Neural crest cell (in vitro differentiated cells): ENCODE measurements at regions not wholly inside any gene's neighbourhood (a gene's known extent, or its start where the extent isn't known, plus 50 kb on each side); places are given as distances from the start of the nearest gene placed in this dataset.

Experiments used
- DNase-seq: peaks from one replicate; pipeline ENCODE4 v3.0.0; 2021; ENCODE audit warnings: low read depth, mixed read lengths, low spot score
- H3K27ac Mint-ChIP-seq: one replicate; pipeline ENCODE4 v1.8.0; 2021; ENCODE audit warnings: mild to moderate bottlenecking, mixed read lengths; ENCODE audit not compliant: unreplicated experiment
- H3K27me3 Mint-ChIP-seq: 2 replicates; pipeline ENCODE4 v1.8.0; 2021; ENCODE audit warnings: low read depth, mild to moderate bottlenecking, mixed read lengths
- H3K36me3 Mint-ChIP-seq: 2 replicates; pipeline ENCODE4 v1.8.0; 2021; ENCODE audit warnings: low read depth, mild to moderate bottlenecking, mixed read lengths
- H3K4me1 Mint-ChIP-seq: 2 replicates; pipeline ENCODE4 v1.8.0; 2021; ENCODE audit warnings: mixed read lengths
- H3K4me3 Mint-ChIP-seq: one replicate; pipeline ENCODE4 v1.8.0; 2021; ENCODE audit warnings: mild to moderate bottlenecking, mixed read lengths
- H3K9me3 Mint-ChIP-seq: 2 replicates; pipeline ENCODE4 v1.8.0; 2021; ENCODE audit warnings: mixed read lengths
- TF ChIP-seq, protein P1 (sequence below): fragments of 200-600 bp; sonication (generic); conservative IDR thresholded peaks from 2 replicates; pipeline ENCODE4 v1.5.0; 2021; ENCODE audit warnings: antibody characterized with exemption, mild to moderate bottlenecking

DNA sequence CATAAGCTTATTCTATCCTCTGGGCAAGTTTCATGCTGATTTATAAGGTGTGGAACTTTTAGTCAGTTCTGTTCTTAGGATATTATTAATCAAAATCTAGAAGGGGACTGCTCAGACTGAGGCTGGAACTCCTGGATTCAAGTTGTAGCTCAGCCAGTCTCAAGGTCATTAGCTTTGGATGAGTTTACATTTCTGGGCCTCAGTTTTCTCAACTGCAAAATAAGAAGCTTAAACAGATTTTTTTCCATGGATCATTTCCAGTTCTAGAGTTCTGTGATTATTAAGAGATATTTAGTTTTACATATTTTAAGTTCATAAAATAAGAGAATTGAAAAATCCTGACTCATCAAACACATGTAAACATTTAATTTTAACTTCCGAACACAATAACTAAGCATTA, 442.5 kb upstream of the PKDCC start:
- Mint-ChIP-seq H3K36me3 (no peaks in the 10 kb centered on the region), H3K9me3 (peaks cover 10% of the 10 kb centered on the region)

DNA sequence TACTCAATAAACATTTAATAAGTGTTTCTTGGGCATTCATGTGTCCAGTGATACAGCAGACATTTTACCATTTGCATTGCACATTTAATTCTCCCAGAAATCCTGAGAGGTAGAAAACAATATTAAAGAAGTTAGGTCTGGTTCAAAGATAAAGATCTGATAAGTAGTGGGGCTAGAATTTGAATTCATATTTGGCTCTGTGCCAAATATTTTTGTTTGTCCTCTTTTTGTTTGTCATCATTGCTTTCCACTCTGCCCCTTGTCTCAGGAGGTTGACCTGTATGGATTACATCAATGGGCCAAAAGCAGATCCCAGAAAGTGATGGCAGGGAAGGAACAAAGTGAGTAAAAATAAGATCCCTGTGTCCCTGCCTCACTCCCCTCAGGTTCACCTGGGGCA, 441.9 kb upstream of the PKDCC start:
- DNase-seq = no peak
- Mint-ChIP-seq H3K9me3 (peaks cover 10% of the 10 kb centered on the region), H3K27me3 (no peaks in the 10 kb centered on the region), H3K4me3 (no peak overlapping the region), H3K36me3 (no peaks in the 10 kb centered on the region), H3K27ac (no peak overlapping the region), H3K4me1 (no peaks in the 10 kb centered on the region)
- TF ChIP-seq, protein P1, sequence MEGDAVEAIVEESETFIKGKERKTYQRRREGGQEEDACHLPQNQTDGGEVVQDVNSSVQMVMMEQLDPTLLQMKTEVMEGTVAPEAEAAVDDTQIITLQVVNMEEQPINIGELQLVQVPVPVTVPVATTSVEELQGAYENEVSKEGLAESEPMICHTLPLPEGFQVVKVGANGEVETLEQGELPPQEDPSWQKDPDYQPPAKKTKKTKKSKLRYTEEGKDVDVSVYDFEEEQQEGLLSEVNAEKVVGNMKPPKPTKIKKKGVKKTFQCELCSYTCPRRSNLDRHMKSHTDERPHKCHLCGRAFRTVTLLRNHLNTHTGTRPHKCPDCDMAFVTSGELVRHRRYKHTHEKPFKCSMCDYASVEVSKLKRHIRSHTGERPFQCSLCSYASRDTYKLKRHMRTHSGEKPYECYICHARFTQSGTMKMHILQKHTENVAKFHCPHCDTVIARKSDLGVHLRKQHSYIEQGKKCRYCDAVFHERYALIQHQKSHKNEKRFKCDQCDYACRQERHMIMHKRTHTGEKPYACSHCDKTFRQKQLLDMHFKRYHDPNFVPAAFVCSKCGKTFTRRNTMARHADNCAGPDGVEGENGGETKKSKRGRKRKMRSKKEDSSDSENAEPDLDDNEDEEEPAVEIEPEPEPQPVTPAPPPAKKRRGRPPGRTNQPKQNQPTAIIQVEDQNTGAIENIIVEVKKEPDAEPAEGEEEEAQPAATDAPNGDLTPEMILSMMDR = no peak

More for the DNA sequence above, 442.5 kb upstream of the PKDCC start:
- Mint-ChIP-seq H3K4me3 (no peak overlapping the region), H3K27me3 (no peaks in the 10 kb centered on the region), H3K27ac (no peak overlapping the region), H3K4me1 (no peaks in the 10 kb centered on the region)
- TF ChIP-seq, protein P1 = no peak
- no peak for DNase-seq

DNA sequence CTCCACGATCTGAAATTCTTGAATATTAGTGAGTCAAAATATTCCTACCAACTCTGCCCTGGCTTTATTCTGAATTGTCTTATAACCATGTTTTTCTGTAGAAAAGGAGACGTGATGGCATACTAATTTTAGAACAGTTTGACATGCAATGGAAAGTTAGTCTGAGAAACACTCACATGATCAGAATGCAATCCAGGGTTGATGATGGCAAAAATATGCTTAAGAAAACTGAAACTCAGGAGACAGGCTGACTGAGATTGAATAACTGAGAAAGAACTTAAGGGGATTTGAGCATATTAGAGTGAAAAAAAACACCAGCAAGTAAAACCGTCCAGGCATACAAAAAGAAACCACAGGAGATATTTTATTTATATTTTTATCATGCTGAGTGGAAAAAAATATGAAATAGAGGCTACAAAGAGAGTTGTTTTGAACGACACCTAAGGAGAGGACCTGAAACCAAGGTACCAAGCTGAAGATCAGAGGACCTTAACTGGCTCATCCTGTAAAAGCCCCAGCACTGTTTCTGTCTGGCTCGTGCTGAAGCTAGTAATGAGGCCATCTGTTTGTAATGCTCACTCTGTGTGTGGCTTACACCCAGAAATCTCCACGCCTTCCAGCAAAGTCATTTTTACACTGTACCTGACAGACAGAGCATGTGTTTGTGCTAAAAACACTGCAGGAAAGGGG, 437.2 kb upstream of the PKDCC start:
- TF ChIP-seq, protein P1 = no peak
- H3K27ac Mint-ChIP-seq = no peak overlapping the region
- no peaks in the 10 kb centered on the region for H3K4me1 Mint-ChIP-seq

GRCh38 chr2:41618754-41619153, 429.1 kb upstream of the PKDCC start:
- no peaks in the 10 kb centered on the region for H3K36me3 Mint-ChIP-seq
- TF ChIP-seq, protein P1 = no peak
- H3K4me3 Mint-ChIP-seq = no peak overlapping the region
- no peaks in the 10 kb centered on the region for H3K9me3 Mint-ChIP-seq
- no peaks in the 10 kb centered on the region for H3K27me3 Mint-ChIP-seq
- no peak overlapping the region for H3K27ac Mint-ChIP-seq
- DNase-seq = no peak
- no peaks in the 10 kb centered on the region for H3K4me1 Mint-ChIP-seq

More for the DNA sequence above, 437.2 kb upstream of the PKDCC start:
- H3K36me3 Mint-ChIP-seq = no peaks in the 10 kb centered on the region
- no peak overlapping the region for H3K4me3 Mint-ChIP-seq
- H3K9me3 Mint-ChIP-seq = peaks cover 5% of the 10 kb centered on the region
- no peaks in the 10 kb centered on the region for H3K27me3 Mint-ChIP-seq
- no peak for DNase-seq

DNA sequence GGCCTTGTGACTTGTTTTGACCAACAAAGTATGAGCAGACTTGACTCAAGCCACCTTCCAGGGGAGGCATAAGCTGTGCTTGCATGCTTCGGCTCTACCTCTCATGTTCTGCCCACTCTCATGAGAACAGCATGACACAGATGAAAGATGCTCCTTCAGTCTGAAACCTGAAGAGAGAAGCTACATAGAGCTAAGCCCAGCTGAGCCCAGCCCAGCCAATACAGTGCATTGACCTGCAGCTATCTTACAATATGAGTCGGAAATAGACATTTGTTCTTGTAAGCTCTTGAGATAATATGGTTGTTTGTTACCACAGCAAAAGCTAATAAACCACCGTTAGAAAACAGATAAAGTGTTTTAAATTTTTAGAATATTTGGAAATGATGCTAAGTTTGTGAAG, 426.7 kb upstream of the PKDCC start:
- no peak for DNase-seq
- TF ChIP-seq, protein P1 = no peak
- no peak overlapping the region for H3K4me3 Mint-ChIP-seq
- H3K36me3 Mint-ChIP-seq = no peaks in the 10 kb centered on the region
- no peaks in the 10 kb centered on the region for H3K27me3 Mint-ChIP-seq
- no peaks in the 10 kb centered on the region for H3K9me3 Mint-ChIP-seq
- no peaks in the 10 kb centered on the region for H3K4me1 Mint-ChIP-seq
- H3K27ac Mint-ChIP-seq = no peak overlapping the region
